IMR-90 (cell line): ENCODE measurements at regions not wholly inside any gene's neighbourhood (a gene's known extent, or its start where the extent isn't known, plus 50 kb on each side); places are given as distances from the start of the nearest gene placed in this dataset.

Experiments used
- ATAC-seq: fragments of 200-7000 bp; cut with Tn5 transposase; 2 replicates; pipeline ENCODE4 v1.9.1; 2020; ENCODE audit warnings: low read depth, mild to moderate bottlenecking, moderate library complexity
- BruUV-seq: library from RNA; stranded (reverse); fragments of 400-500 nt; replicated peaks from 2 replicates; lab custom pipeline; 2021; lab: Mats Ljungman, UMichigan
- CTCF ChIA-PET: fragments of 300-600 bp; formaldehyde crosslinking; extraction: SDS; loops from one replicate; lab custom pipeline; 2021; ENCODE audit warnings: antibody characterized with exemption; lab: Yijun Ruan, JAX
- POLR2A ChIA-PET: fragments of 300-600 bp; sonication (Branson Sonifier 250); formaldehyde crosslinking; loops from one replicate; lab custom pipeline; 2022; ENCODE audit warnings: antibody characterized with exemption; ENCODE audit not compliant: unreplicated experiment; lab: Charles Lee
- DNase-seq: peaks from one replicate; pipeline ENCODE4 v3.0.0; 2013
- H2AFZ ChIP-seq: replicated peaks from 2 replicates; pipeline ENCODE3; 2013; ENCODE audit warnings: low read length, mild to moderate bottlenecking; ENCODE audit not compliant: poor library complexity
- H2AK5ac ChIP-seq: 2 replicates; pipeline ENCODE4 v1.6.1; 2013; ENCODE audit warnings: low read depth, low read length, inconsistent platforms
- H2AK9ac ChIP-seq: replicated peaks from 2 replicates; pipeline ENCODE3; 2013; ENCODE audit warnings: mild to moderate bottlenecking, low read depth, low read length, moderate library complexity; ENCODE audit not compliant: poor library complexity
- H2BK120ac ChIP-seq: 2 replicates; pipeline ENCODE4 v1.6.1; 2013; ENCODE audit warnings: low read depth, low read length, inconsistent platforms
- H2BK15ac ChIP-seq: 3 replicates; pipeline ENCODE4 v1.6.1; 2013; ENCODE audit warnings: low read depth, low read length, inconsistent platforms
- H2BK20ac ChIP-seq: 2 replicates; pipeline ENCODE4 v1.6.1; 2013; ENCODE audit warnings: low read depth, mild to moderate bottlenecking, inconsistent platforms, low read length, moderate library complexity
- H2BK5ac ChIP-seq: 2 replicates; pipeline ENCODE4 v1.6.1; 2013; ENCODE audit warnings: mild to moderate bottlenecking, low read depth, low read length, inconsistent platforms; ENCODE audit not compliant: poor library complexity, severe bottlenecking
- H3K14ac ChIP-seq: replicated peaks from 2 replicates; pipeline ENCODE4 v1.6.1; 2013; ENCODE audit warnings: low read depth, low read length, inconsistent platforms
- H3K18ac ChIP-seq: 2 replicates; pipeline ENCODE4 v1.6.1; 2013; ENCODE audit warnings: low read depth, low read length, control low read depth
- H3K23ac ChIP-seq: 2 replicates; pipeline ENCODE4 v1.6.1; 2013; ENCODE audit warnings: low read depth, low read length, inconsistent platforms
- H3K27ac ChIP-seq: 2 replicates; pipeline ENCODE4 v1.5.1; 2013; ENCODE audit warnings: mild to moderate bottlenecking, control low read depth, low read length; ENCODE audit not compliant: insufficient read depth
- H3K27me3 ChIP-seq: 2 replicates; pipeline ENCODE4 v1.6.1; 2013; ENCODE audit warnings: low read length; ENCODE audit not compliant: control insufficient read depth, insufficient read depth
- H3K36me3 ChIP-seq: 2 replicates; pipeline ENCODE4 v1.6.1; 2013; ENCODE audit warnings: low read length, mixed read lengths; ENCODE audit not compliant: control insufficient read depth, insufficient read depth
- H3K4ac ChIP-seq: 2 replicates; pipeline ENCODE4 v1.6.1; 2013; ENCODE audit warnings: low read depth, low read length, inconsistent platforms
- H3K4me1 ChIP-seq: 2 replicates; pipeline ENCODE4 v1.6.1; 2013; ENCODE audit warnings: low read length, mixed read lengths; ENCODE audit not compliant: control insufficient read depth, insufficient read depth
- H3K4me2 ChIP-seq: 2 replicates; pipeline ENCODE4 v1.6.1; 2013; ENCODE audit warnings: low read depth, mild to moderate bottlenecking, control low read depth, low read length, moderate library complexity
- H3K4me3 ChIP-seq: 2 replicates; pipeline ENCODE4 v1.5.1; 2013; ENCODE audit warnings: low read depth, mild to moderate bottlenecking, control low read depth, low read length, moderate library complexity; ENCODE audit not compliant: insufficient read depth
- H3K56ac ChIP-seq: 2 replicates; pipeline ENCODE4 v1.6.1; 2013; ENCODE audit warnings: low read length, inconsistent platforms; ENCODE audit not compliant: insufficient read depth; ENCODE audit errors: extremely low read depth
- H3K79me1 ChIP-seq, 2 experiments: 2 replicates each; pipeline ENCODE4 v1.6.1; 2013; ENCODE audit warnings: low read length in 2 of 2, inconsistent platforms in 1 of 2, low read depth in 1 of 2
- H3K9ac ChIP-seq: 2 replicates; pipeline ENCODE4 v1.6.1; 2013; ENCODE audit warnings: low read depth, low read length, control low read depth
- H3K9me1 ChIP-seq: 2 replicates; pipeline ENCODE4 v1.6.1; 2013; ENCODE audit warnings: low read length, inconsistent platforms; ENCODE audit not compliant: insufficient read depth
- H3K9me3 ChIP-seq: 2 replicates; pipeline ENCODE4 v1.6.1; 2013; ENCODE audit warnings: low read length; ENCODE audit not compliant: control insufficient read depth, insufficient read depth
- H4K20me1 ChIP-seq: 2 replicates; pipeline ENCODE4 v1.6.1; 2013; ENCODE audit warnings: low read length, inconsistent platforms; ENCODE audit not compliant: insufficient read depth
- H4K5ac ChIP-seq: 2 replicates; pipeline ENCODE4 v1.6.1; 2013; ENCODE audit warnings: mild to moderate bottlenecking, low read depth, low read length, control low read depth
- H4K8ac ChIP-seq, 2 experiments: 2 replicates each; pipeline ENCODE4 v1.6.1; 2013; ENCODE audit warnings: low read depth in 2 of 2, low read length in 2 of 2, control low read depth in 1 of 2, inconsistent platforms in 1 of 2
- H4K91ac ChIP-seq: 2 replicates; pipeline ENCODE4 v1.6.1; 2013; ENCODE audit warnings: low read depth, low read length, inconsistent platforms; ENCODE audit not compliant: insufficient read depth
- FOS ChIP-seq: fragments of 150-350 bp; IDR thresholded peaks from 2 replicates; pipeline ENCODE4 v1.6.1; 2016; ENCODE audit warnings: low read depth, low read length
- MAZ ChIP-seq: IDR thresholded peaks from 2 replicates; pipeline ENCODE4 v1.6.1; 2012; ENCODE audit warnings: low read depth, mild to moderate bottlenecking, low read length, improper control_type of control experiment, moderate library complexity, borderline replicate concordance
- MXI1 ChIP-seq: IDR thresholded peaks from 2 replicates; pipeline ENCODE4 v1.6.1; 2012; ENCODE audit warnings: low read depth, mild to moderate bottlenecking, low read length, moderate library complexity, borderline replicate concordance
- POLR2A ChIP-seq: IDR thresholded peaks from 2 replicates; pipeline ENCODE4 v1.6.1; 2012; ENCODE audit warnings: mild to moderate bottlenecking, low read depth, low read length
- RAD21 ChIP-seq: IDR thresholded peaks from 2 replicates; pipeline ENCODE4 v1.6.1; 2012; ENCODE audit warnings: low read length, improper control_type of control experiment
- RCOR1 ChIP-seq: IDR thresholded peaks from 2 replicates; pipeline ENCODE4 v1.6.1; 2012; ENCODE audit warnings: mild to moderate bottlenecking, low read length, improper control_type of control experiment; ENCODE audit not compliant: insufficient replicate concordance
- USF2 ChIP-seq: fragments of 150-350 bp; IDR thresholded peaks from 2 replicates; pipeline ENCODE4 v1.6.1; 2017; ENCODE audit warnings: mild to moderate bottlenecking, antibody characterized with exemption, low read length, low read depth
- WGBS, 2 experiments: methylation state at CpG; one replicate each; pipeline versions ENCODE4 v1.1.5 to v1.1.7; 2013; ENCODE audit warnings: missing lambda C conversion rate in 2 of 2; ENCODE audit not compliant: insufficient read length in 1 of 2; ENCODE audit errors: extremely low coverage in 2 of 2; 5-methylcytosine and 5-hydroxymethylcytosine counted together
- dilution Hi-C: fragments of 300-500 bp; cut with HindIII; formaldehyde crosslinking; loops from one replicate; pipeline ENCODE4 v1.14.3; 2018; ENCODE audit warnings: low sequenced_read_pairs; ENCODE audit not compliant: unreplicated experiment
- in situ Hi-C: fragments of 300-500 bp; cut with MboI; formaldehyde crosslinking; loops from 3 replicates; pipeline ENCODE4 v1.14.3; 2019; ENCODE audit warnings: low sequenced_read_pairs, inconsistent platforms, mixed read lengths
- intact Hi-C: fragments of 100-400 bp; cut with micrococcal nuclease; formaldehyde crosslinking; loops from 2 replicates; pipeline ENCODE4 v1.10.0; 2022
- TF ChIP-seq, protein P1 (sequence below): conservative IDR thresholded peaks from 2 replicates; pipeline ENCODE4 v1.5.1; 2012; ENCODE audit warnings: mild to moderate bottlenecking, low read depth, low read length, improper control_type of control experiment

- H2AFZ ChIP-seq: peak overlapping the region; percentile 65
- no peak overlapping the region for H3K23ac ChIP-seq
- H3K14ac ChIP-seq: no peak overlapping the region
- BruUV-seq: no TSS peak
- POLR2A ChIA-PET: no interaction called here
- H4K20me1 ChIP-seq: no peaks in the 10 kb centered on the region
- H2AK5ac ChIP-seq: 0 out of 2 replicates have a peak overlapping the region, but pooled peaks have one; percentile 62
- no peaks in the 10 kb centered on the region for H3K9me3 ChIP-seq
- WGBS, 2 experiments: no CpG with 5 or more reads among the region's 8 CpGs
- no peak overlapping the region for H3K18ac ChIP-seq
- H2BK20ac ChIP-seq: no peak overlapping the region
- in situ Hi-C loops: no loop called here
- peaks cover 2% of the 10 kb centered on the region; the same call in 1 of the 2 replicates for H3K4me1 ChIP-seq
- no peak overlapping the region for H2BK15ac ChIP-seq
- no peaks in the 10 kb centered on the region for H3K36me3 ChIP-seq
- H4K91ac ChIP-seq: no peak overlapping the region
- H3K9me1 ChIP-seq: no peaks in the 10 kb centered on the region
- no peaks in the 10 kb centered on the region for H3K27me3 ChIP-seq
- no peaks in the 10 kb centered on the region for H3K79me1 ChIP-seq
- H3K4me3 ChIP-seq: no peak overlapping the region
- H3K9ac ChIP-seq: no peak overlapping the region
- H4K5ac ChIP-seq: no peak overlapping the region
- no peak overlapping the region for H2AK9ac ChIP-seq
- dilution Hi-C loops: no loop called here
- no peak overlapping the region for H2BK5ac ChIP-seq
- CTCF ChIA-PET: no interaction called here
- no peak overlapping the region for H3K4ac ChIP-seq
- intact Hi-C loops: no loop called here
- no peak for ATAC-seq
- H3K27ac ChIP-seq: no peak overlapping the region
- no peak overlapping the region for H2BK120ac ChIP-seq
- TF ChIP-seq MXI1 (no peak), RCOR1 (no peak), RAD21 (no peak), FOS (no peak), POLR2A (no peak), USF2 (no peak), MAZ (no peak)
- TF ChIP-seq, protein P1, sequence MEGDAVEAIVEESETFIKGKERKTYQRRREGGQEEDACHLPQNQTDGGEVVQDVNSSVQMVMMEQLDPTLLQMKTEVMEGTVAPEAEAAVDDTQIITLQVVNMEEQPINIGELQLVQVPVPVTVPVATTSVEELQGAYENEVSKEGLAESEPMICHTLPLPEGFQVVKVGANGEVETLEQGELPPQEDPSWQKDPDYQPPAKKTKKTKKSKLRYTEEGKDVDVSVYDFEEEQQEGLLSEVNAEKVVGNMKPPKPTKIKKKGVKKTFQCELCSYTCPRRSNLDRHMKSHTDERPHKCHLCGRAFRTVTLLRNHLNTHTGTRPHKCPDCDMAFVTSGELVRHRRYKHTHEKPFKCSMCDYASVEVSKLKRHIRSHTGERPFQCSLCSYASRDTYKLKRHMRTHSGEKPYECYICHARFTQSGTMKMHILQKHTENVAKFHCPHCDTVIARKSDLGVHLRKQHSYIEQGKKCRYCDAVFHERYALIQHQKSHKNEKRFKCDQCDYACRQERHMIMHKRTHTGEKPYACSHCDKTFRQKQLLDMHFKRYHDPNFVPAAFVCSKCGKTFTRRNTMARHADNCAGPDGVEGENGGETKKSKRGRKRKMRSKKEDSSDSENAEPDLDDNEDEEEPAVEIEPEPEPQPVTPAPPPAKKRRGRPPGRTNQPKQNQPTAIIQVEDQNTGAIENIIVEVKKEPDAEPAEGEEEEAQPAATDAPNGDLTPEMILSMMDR: no peak
- no peak for DNase-seq
- H3K56ac ChIP-seq: no peak overlapping the region
- H3K4me2 ChIP-seq: no peak overlapping the region
- no peak overlapping the region for H4K8ac ChIP-seq
Measured at GRCh38 chr16:86085795-86086194, 186.8 kb downstream of the IRF8 start.
